CD4-positive, alpha-beta T cell treated with Interleukin-15 for 1 hour (primary cell): ENCODE measurements at regions not wholly inside any gene's neighbourhood (a gene's known extent, or its start where the extent isn't known, plus 50 kb on each side); places are given as distances from the start of the nearest gene placed in this dataset.
"Not testable (repeated sequence)": the region's sequence is repeated elsewhere in the genome, so short reads cannot be mapped to it uniquely, and the experiment has no call there.

Experiments used
- DNase-seq: peaks from one replicate; pipeline ENCODE4 v3.0.0-alpha.2; 2020

DNA sequence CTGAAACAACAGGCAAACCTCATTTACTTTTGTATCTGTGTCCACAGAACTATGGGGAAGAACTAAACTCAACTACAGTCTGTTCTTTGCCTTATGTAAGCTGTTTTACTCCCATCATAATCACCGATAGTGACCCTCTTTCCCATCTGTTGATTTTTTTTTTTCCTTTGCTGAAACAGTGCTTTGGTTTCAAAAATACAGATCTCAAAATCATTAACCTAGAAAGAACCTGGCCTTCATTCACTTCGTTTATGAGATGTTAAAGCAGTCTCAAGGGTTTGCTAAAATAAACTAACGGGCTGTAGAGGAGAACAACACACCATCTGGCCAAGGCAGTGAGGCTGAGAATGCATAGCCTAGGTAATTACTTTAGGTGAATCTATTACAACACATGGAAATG is 706.6 kb upstream of the ZNF608 start:
- DNase-seq: no peak

GRCh38 chr5:125455041-125455440 is 708.6 kb upstream of the ZNF608 start:
- no peak for DNase-seq

GRCh38 chr5:125456005-125456404 is 709.6 kb upstream of the ZNF608 start:
- DNase-seq: not testable (repeated sequence)

DNA sequence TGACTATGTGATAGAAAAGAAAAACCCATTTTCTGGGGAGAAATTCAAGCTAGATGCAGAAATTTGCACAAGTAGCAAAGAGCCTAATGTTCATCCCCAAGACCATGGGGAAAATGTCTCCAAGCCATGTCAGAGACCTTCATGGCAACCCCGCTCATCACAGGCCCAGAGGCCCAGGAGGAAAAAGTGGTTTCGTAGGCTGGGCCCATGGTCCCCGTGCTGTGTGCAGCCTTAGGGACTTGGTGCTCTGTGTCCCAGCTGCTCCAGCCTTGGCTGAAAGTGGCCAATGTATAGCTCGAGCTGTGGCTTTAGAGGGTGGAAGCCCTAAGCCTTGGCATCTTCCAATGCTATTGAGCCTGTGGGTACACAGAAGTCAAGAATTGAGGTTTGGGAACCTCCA is 711.2 kb upstream of the ZNF608 start:
- no peak for DNase-seq

- DNase-seq: not testable (repeated sequence)
Measured at GRCh38 chr5:125458949-125459348, 712.5 kb upstream of the ZNF608 start.

DNA sequence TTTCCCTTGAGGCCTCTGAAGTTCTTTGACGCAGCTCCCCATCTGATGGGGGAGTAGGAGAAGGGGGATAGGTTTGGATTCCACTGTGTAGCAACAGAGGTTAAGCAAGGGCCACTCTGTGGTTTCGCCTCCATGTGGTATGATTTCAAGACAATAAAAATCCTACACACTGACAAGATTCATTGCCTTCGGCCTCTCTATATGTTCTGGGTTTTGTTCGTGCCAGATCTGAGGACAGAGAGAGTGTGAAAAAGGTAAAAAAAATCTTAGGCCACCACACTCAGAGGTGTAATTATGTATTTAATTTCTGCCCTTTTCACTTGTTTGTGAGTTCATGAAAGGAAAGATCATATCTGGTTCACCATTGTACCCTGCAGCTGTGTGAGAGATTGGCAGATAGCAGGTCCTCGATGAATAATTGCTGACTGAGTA is 715.2 kb upstream of the ZNF608 start:
- DNase-seq: no peak

- DNase-seq: no peak
Measured at GRCh38 chr5:125463466-125464092, 717.1 kb upstream of the ZNF608 start.

- no peak for DNase-seq
Measured at GRCh38 chr5:125464847-125465432, 718.5 kb upstream of the ZNF608 start.

DNA sequence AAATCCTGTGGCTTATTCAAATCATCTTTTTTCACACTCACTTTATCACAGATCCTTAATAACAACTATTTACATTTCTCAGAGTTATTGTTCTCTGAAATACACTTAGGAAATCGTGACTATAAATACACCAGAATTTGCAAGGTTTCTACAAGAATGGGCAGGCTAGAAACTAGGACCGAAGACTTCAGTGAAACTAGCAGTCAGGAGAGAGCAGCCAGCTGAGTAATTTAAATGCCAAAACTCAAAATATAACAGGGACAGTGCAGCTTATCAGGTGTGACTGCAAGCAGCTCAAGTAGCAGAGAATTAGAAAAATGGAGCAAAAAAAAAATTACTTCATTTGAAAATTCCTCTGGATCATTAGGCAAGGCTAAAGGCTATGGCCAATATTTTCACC is 719.3 kb upstream of the ZNF608 start:
- no peak for DNase-seq

DNA sequence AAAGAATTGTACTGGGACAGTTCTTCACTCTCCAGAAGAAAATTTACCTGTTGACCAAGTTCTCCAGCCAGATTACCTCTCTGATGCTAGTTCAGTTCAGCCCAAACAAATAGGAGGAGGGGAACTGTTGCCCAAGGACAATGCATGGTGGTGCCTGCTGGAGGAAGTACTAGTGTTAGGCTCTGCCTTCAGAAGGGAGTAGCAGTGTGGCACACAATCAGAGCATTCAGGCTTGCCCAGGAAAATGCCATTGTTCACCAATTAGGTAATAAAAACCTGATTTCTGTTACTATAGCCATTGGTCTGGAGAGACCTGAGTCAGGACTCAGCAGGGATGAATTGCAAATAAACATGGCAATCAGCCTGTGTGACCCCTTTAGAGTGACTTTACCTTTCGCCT is 720.8 kb upstream of the ZNF608 start:
- DNase-seq: no peak

GRCh38 chr5:125470280-125470902 is 724.0 kb upstream of the ZNF608 start:
- DNase-seq: no peak

- DNase-seq: no peak
Measured at GRCh38 chr5:125476901-125477585, 730.6 kb upstream of the ZNF608 start.

DNA sequence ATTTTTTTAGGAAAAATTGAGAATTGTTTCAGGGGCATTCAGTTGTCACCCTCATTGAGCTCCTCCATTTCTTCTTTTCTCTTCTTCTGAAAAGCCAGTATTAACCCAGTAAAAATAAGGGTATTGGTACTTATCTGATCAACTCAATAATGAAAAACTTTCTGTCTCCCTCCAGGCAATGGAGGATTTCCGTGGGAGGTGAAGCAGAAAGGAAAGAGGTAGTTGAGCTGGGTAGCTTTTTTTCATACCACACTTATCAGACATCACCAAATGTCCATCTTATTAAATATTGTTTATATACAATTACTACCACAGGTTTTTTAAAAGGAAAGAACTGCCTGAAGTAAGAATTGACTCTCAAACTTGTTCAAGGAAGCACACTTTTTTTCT is 731.1 kb upstream of the ZNF608 start:
- DNase-seq: no peak

DNA sequence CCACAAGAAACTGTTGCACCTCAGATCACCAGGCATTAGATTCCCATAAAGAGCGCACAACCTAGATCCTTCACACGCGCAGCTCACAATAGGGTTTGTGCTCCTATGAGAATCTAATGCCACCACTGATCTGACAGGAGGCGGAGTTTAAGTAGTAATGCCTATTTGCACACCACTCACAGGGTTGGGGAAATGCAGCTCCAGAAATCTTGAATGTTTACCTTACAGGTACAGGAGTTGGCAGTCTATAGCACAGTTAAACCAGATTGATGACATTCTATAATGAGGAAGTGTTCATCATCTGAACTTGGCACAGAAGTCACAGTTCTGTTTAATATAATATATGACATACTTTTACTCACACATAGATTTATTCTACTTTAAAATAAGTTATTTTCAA is 732.2 kb upstream of the ZNF608 start:
- no peak for DNase-seq

DNA sequence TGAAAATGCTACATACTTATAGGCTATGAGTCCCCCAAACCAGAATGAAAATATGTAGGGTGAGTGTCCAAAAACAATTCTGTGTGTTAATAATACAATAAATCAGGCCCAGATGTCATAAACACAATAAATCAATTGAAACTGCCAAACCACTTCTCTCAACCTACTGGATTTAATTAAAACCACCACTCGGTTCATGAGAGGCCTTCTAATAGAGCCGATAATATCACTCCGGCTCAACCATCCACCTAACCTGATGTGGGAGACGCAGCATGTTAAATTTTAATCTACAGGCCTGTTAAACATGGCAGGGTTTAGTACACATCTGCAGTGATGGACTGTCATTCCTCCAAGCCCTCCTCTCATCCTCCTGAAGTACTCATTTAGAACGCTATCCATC is 734.5 kb upstream of the ZNF608 start:
- DNase-seq: no peak

DNA sequence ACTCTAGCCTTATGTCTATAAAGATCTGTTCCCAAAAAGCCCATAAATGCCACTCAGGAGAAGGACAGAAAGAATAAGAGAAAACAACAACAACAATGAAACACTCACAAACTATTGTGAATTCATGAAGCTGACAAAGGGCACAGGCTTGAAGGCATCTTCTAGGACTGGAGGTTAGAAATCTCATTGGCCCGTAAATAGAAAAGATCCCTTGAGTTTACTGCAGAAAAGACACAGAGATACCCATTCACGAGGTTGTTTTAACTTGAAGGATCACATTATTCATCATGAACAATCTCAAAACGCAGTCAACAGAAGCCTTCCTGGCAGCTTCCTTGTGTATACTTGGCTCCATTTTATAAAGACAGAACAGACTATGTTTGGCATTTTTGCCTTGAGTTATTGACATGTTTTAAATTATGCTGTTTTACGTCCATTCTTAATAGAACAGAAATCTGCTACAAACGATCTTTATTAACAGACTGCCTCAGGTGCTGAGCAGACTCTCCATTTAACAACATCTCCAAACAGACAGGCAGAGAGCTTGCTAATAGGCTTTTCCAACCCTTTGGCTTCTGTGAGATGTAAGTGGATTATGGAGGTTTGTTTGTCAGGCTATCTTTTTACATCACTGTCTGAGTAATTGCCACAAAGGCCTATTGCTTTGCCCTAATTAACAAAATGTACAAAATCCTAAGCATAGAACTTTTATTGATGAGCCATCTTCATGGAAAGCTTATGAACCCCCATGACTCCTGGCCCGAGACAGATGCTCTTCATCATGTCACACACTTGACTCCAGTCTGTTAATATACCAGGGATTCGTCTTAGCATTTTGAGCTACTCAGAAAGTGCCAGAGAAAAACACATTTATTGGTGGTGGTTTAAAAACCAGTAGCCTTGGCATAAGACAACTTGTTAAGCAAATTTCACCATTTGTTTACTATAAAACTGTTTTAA is 735.3 kb upstream of the ZNF608 start:
- DNase-seq: no peak

GRCh38 chr5:125483609-125484008 is 737.2 kb upstream of the ZNF608 start:
- DNase-seq: no peak

- no peak for DNase-seq
Measured at GRCh38 chr5:125484272-125484741, 737.9 kb upstream of the ZNF608 start.

DNA sequence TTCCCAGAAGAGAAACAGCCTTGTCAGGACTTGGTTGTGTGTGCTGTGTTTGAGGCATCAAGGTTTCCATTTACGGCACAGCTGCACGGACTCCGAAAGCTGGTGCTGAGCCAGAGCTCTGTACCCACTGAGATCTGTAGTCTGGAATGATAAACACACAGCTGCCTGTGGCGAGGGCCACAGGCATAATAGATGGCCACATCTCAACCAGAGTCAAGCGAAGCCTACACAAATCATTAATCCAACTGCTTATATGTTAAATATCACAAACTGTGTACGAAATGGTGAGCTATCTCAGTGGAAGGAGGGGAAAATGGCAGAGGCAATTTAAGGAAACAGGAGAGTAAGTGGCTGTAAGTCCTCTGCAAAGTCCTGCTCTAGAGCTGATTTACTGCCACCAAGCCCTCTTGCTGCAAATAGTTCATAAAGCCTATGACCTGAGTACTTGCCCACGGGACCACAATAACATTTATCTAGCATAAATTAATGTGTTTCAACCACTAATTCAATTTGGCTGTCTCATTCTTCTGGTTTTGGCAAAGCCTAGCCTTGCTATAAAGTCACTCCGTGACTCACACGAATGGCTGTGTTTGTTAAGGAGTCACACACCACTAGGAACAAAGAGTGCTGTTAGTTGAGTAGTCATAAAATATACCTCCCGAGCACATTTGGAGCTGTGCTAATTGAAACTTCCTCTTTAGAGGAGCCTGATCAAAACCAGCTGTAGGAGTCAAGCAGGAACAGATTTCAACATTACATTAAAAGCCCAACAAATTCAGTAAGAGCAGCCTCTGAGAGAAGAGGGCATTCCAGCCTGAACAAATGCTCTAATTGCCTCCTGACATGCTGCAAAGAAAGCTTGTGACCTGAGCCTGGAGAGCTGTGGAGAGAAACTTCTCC is 738.6 kb upstream of the ZNF608 start:
- no peak for DNase-seq

DNA sequence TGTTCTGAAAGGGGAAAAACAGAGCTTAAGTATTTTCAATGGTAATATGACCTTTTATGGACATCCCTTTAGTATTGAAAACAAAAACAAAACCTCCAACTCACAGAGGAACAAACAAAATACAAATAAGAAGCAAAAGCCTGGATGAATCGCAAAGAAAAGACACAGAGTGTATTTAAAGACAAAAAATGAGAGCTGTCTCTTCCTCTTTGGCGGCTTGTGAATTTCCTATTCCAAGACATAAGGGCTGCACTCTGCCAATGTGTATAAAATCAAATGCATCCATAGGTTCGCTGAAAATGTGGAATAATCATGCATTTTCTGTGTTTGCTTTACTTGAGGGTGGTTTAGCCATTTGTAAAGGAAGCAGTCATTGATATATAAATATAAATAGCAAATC is 739.3 kb upstream of the ZNF608 start:
- no peak for DNase-seq

DNA sequence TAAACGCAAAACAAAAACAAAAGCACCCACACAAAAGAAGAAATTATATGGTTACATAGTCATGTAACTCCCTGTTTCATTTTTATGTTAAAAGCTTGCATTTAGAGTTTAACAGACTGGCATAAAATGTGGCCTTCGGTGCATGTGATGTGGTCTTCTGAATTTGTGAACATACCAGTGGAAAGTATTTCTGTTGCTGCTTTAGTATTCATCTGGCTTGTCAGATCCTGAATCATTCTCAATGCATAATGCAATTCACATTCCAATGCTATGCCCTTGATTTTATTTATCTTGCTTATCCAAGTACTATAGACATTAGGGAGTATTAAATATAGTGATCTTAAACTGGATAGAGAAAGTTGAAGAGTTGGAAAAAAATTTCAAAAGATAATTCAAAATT is 740.2 kb upstream of the ZNF608 start:
- no peak for DNase-seq

DNA sequence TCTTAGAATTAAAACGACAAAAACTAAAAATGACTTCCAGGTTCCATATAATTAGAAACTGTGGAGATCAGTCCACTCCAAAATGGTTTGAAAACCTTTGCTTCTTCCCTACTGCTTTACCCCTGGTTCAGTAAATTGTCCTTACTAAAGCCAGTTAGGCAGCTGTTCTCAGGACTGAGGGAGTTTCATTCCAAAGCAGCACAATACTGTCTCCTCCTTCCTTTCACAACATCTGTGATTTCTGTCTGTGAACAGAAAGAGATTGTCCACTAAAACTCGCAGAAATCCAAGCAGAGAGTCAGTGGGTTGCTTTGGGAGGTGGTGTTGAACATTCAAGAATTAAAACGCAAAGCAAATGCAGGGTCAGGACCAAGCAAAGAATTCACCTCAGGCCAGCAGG is 740.8 kb upstream of the ZNF608 start:
- no peak for DNase-seq
